B cell (primary cell): ENCODE measurements at regions not wholly inside any gene's neighbourhood (a gene's known extent, or its start where the extent isn't known, plus 50 kb on each side); places are given as distances from the start of the nearest gene placed in this dataset.

ENCODE experiments used
- ATAC-seq: fragments of 200-7000 bp; cut with Tn5 transposase; one replicate; pipeline ENCODE4 v1.10.0; 2021; ENCODE audit warnings: low read depth, mild to moderate bottlenecking, moderate number of reproducible peaks, moderate library complexity
- CTCF ChIA-PET: fragments of 350-600 bp; sonication (Branson Sonifier 250); formaldehyde crosslinking; loops from one replicate; lab custom pipeline; 2021; ENCODE audit warnings: antibody characterized with exemption, inconsistent platforms; lab: Charles Lee
- POLR2A ChIA-PET: fragments of 350-600 bp; sonication (Branson Sonifier 250); formaldehyde crosslinking; loops from one replicate; lab custom pipeline; 2021; ENCODE audit warnings: antibody characterized with exemption; lab: Charles Lee
- DNase-seq: peaks from one replicate; pipeline ENCODE4 v3.0.0; 2013
- H2AFZ ChIP-seq: 2 replicates; pipeline ENCODE4 v1.6.1; 2012; ENCODE audit warnings: mild to moderate bottlenecking, low read depth, low read length; ENCODE audit not compliant: insufficient read depth, poor library complexity, severe bottlenecking
- H3K27ac ChIP-seq, 2 donors: 1 replicate in 1 of 2; 2 replicates in 1 of 2; pipeline ENCODE4 v1.5.1; 2012 to 2013; ENCODE audit warnings: low read length in 2 of 2, mild to moderate bottlenecking in 2 of 2, moderate library complexity in 1 of 2
- H3K27me3 ChIP-seq, 4 experiments: fragments of 200-600 bp in 1 of 4; sonication (generic) in 1 of 4; replicated peaks in 1 of 4; 1 replicate in 2 of 4; 2 replicates in 2 of 4; pipeline versions ENCODE4 v1.6.1 to v1.7.0; 2013 to 2016; ENCODE audit warnings: low read length in 3 of 4, mild to moderate bottlenecking in 2 of 4, mixed read lengths in 1 of 4, moderate library complexity in 1 of 4; ENCODE audit not compliant: insufficient read depth in 4 of 4, control insufficient read depth in 3 of 4; ENCODE audit errors: control extremely low read depth in 1 of 4
- H3K36me3 ChIP-seq, 2 experiments: replicated peaks in 1 of 2; 1 replicate in 1 of 2; 2 replicates in 1 of 2; pipeline versions ENCODE4 v1.6.1 to v1.7.1; 2013; ENCODE audit warnings: low read length in 1 of 2; ENCODE audit not compliant: insufficient read depth in 2 of 2, control insufficient read depth in 1 of 2; ENCODE audit errors: control extremely low read depth in 1 of 2, extremely low read depth in 1 of 2
- H3K4me1 ChIP-seq, 2 donors: fragments of 200-600 bp in 1 of 2; sonication (generic) in 1 of 2; 1 replicate in 1 of 2; 2 replicates in 1 of 2; pipeline versions ENCODE4 v1.5.1 to v1.6.1; 2013 to 2017; ENCODE audit warnings: low read length in 2 of 2; ENCODE audit not compliant: control insufficient read depth in 2 of 2, insufficient read depth in 2 of 2
- H3K4me2 ChIP-seq: replicated peaks from 2 replicates; pipeline ENCODE3; 2012; ENCODE audit warnings: mild to moderate bottlenecking, low read depth, low read length; ENCODE audit not compliant: poor library complexity, severe bottlenecking
- H3K4me3 ChIP-seq, 5 experiments: fragments of 200-600 bp in 1 of 5; sonication (generic) in 1 of 5; 1 replicate in 3 of 5; 2 replicates in 2 of 5; pipeline versions ENCODE4 v1.5.1 to v1.7.0; 2011 to 2016; ENCODE audit warnings: low read length in 4 of 5, mild to moderate bottlenecking in 4 of 5, low read depth in 2 of 5, control low read depth in 1 of 5, moderate library complexity in 1 of 5; ENCODE audit not compliant: insufficient read depth in 1 of 5; ENCODE audit errors: control extremely low read depth in 1 of 5, extremely low read depth in 1 of 5
- H3K79me2 ChIP-seq: fragments of 200-600 bp; sonication (generic); one replicate; pipeline ENCODE4 v1.6.0; 2016; ENCODE audit warnings: low read length; ENCODE audit not compliant: control insufficient read depth, insufficient read depth
- H3K9ac ChIP-seq: fragments of 200-600 bp; sonication (generic); 2 replicates; pipeline ENCODE4 v1.6.1; 2017; ENCODE audit warnings: mild to moderate bottlenecking, low read length, moderate library complexity
- H3K9me3 ChIP-seq, 3 donors: one replicate each; pipeline versions ENCODE4 v1.6.1 to v1.7.1; 2013; ENCODE audit warnings: low read length in 2 of 3; ENCODE audit not compliant: control insufficient read depth in 2 of 3, insufficient read depth in 1 of 3; ENCODE audit errors: control extremely low read depth in 1 of 3
- H4K20me1 ChIP-seq: 2 replicates; pipeline ENCODE4 v1.6.0; 2012; ENCODE audit warnings: mild to moderate bottlenecking, low read length; ENCODE audit not compliant: insufficient read depth, control insufficient read depth, poor library complexity, severe bottlenecking
- H3K27ac Mint-ChIP-seq: one replicate; pipeline ENCODE4 v1.8.0; 2021; ENCODE audit warnings: mixed read lengths
- H3K27me3 Mint-ChIP-seq: one replicate; pipeline ENCODE4 v1.8.0; 2021; ENCODE audit warnings: mixed read lengths
- H3K4me1 Mint-ChIP-seq: one replicate; pipeline ENCODE4 v1.8.0; 2021; ENCODE audit warnings: mixed read lengths
- H3K4me3 Mint-ChIP-seq: one replicate; pipeline ENCODE4 v1.8.0; 2021; ENCODE audit warnings: mixed read lengths
- H3K9me3 Mint-ChIP-seq: one replicate; pipeline ENCODE4 v1.8.0; 2022; ENCODE audit warnings: mixed read lengths; ENCODE audit not compliant: insufficient read depth
- EZH2 ChIP-seq: IDR thresholded peaks from 2 replicates; pipeline ENCODE4 v1.6.1; 2012; ENCODE audit warnings: borderline replicate concordance, low read depth, mild to moderate bottlenecking, moderate library complexity, low read length; ENCODE audit not compliant: insufficient read depth, poor library complexity, severe bottlenecking
- WGBS: methylation state at CpG from one replicate; pipeline ENCODE4 v1.1.5; 2013; ENCODE audit warnings: missing lambda C conversion rate; ENCODE audit not compliant: insufficient coverage; 5-methylcytosine and 5-hydroxymethylcytosine counted together
- intact Hi-C: fragments of 100-400 bp; cut with micrococcal nuclease; formaldehyde crosslinking; loops from one replicate; pipeline ENCODE4 v1.10.0; 2022
- TF ChIP-seq, protein P1 (sequence below): fragments of 200-600 bp; IDR thresholded peaks from one replicate; pipeline ENCODE4 v1.8.0; 2022; ENCODE audit warnings: antibody characterized with exemption, mild to moderate bottlenecking

DNA sequence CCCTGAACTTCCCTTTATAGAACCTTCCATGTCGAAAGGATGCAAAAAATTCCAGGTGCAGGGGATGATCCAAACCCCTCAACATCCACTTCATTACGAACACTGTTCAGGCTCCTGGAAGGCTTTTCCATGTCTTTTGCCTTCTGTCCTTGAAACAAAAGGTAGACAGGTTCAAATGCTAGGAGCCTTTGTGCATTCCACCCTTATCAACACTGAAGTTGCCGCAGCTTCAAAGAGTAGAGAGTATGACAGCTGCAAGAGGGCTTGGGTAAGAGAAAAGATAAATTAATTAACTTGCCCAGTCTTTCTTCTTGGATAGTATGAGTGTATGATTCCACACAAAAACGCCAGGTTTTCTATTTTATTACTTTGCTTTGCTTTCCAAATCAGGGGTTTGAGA, 269.1 kb upstream of the MSX2 start:
- no peak overlapping the region for H3K4me2 ChIP-seq
- Mint-ChIP-seq H3K4me3 (no peak overlapping the region), H3K27me3 (no peaks in the 10 kb centered on the region), H3K4me1 (no peaks in the 10 kb centered on the region), H3K9me3 (peaks cover 2% of the 10 kb centered on the region), H3K27ac (no peak overlapping the region)
- no peaks in the 10 kb centered on the region for H3K27me3 ChIP-seq
- H3K79me2 ChIP-seq: no peaks in the 10 kb centered on the region
- no peak for TF ChIP-seq EZH2
- TF ChIP-seq, protein P1, sequence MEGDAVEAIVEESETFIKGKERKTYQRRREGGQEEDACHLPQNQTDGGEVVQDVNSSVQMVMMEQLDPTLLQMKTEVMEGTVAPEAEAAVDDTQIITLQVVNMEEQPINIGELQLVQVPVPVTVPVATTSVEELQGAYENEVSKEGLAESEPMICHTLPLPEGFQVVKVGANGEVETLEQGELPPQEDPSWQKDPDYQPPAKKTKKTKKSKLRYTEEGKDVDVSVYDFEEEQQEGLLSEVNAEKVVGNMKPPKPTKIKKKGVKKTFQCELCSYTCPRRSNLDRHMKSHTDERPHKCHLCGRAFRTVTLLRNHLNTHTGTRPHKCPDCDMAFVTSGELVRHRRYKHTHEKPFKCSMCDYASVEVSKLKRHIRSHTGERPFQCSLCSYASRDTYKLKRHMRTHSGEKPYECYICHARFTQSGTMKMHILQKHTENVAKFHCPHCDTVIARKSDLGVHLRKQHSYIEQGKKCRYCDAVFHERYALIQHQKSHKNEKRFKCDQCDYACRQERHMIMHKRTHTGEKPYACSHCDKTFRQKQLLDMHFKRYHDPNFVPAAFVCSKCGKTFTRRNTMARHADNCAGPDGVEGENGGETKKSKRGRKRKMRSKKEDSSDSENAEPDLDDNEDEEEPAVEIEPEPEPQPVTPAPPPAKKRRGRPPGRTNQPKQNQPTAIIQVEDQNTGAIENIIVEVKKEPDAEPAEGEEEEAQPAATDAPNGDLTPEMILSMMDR: no peak
- H3K36me3 ChIP-seq: no peaks in the 10 kb centered on the region
- no peak overlapping the region for H3K4me3 ChIP-seq
- intact Hi-C loops: no loop called here
- no peak overlapping the region for H3K27ac ChIP-seq
- ChIA-PET CTCF (no interaction called here), POLR2A (no interaction called here)
- H3K9me3 ChIP-seq: peaks cover 0 to 7% (median 0%) of the 10 kb centered on the region in 3 donors
- DNase-seq (no peak), ATAC-seq (no peak)
- 75% methylated on average over 1 of the region's 4 CpGs for WGBS
- no peak overlapping the region for H2AFZ ChIP-seq
- no peaks in the 10 kb centered on the region for H4K20me1 ChIP-seq
- no peaks in the 10 kb centered on the region for H3K4me1 ChIP-seq
- H3K9ac ChIP-seq: no peak overlapping the region

DNA sequence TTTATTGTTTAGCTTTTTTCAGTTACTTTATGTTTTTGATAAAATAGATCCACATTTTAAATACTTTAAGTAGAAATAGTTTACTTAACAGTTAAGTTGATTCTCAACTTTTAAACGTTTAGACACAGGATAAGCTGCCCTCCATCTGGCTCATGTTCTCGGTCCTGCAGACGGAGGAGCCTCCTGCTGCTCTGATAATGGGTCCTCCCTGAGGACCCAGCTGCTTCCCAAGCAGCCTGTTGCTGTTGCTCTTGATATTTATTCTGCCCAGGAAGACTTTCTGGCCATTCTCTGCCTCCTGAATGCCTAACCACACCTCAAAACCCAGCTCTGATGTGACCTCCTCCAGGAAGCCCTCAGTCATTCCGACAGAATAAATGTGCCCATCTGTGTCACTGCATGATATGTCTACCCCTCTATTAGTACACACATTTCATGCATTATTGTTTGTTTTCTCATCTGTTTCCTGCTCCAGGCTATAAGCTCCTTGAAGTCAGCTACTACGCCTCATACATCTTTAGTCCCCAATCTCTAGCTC, 267.2 kb upstream of the MSX2 start:
- WGBS: 78% methylated on average over 4 of the region's 5 CpGs

More for the DNA sequence above, 267.2 kb upstream of the MSX2 start:
- Mint-ChIP-seq H3K27me3 (no peaks in the 10 kb centered on the region), H3K27ac (no peak overlapping the region), H3K4me1 (no peaks in the 10 kb centered on the region), H3K9me3 (peaks cover 2% of the 10 kb centered on the region), H3K4me3 (no peak overlapping the region)
- Histone ChIP-seq H3K36me3 (no peaks in the 10 kb centered on the region), H3K4me3 (no peak overlapping the region), H3K4me2 (no peak overlapping the region), H2AFZ (no peak overlapping the region), H3K27ac (no peak overlapping the region), H3K4me1 (no peaks in the 10 kb centered on the region), H3K9me3 (peaks cover 0 to 7% (median 0%) of the 10 kb centered on the region in 3 donors), H3K27me3 (no peaks in the 10 kb centered on the region), H3K79me2 (no peaks in the 10 kb centered on the region), H3K9ac (no peak overlapping the region), H4K20me1 (no peaks in the 10 kb centered on the region)
- no peak for DNase-seq
- intact Hi-C loops: no loop called here
- POLR2A ChIA-PET: no interaction called here
- ATAC-seq: no peak
- TF ChIP-seq, protein P1: no peak
- no peak for TF ChIP-seq EZH2
- CTCF ChIA-PET: no interaction called here
